ENCODE measurements at regions not wholly inside any gene's neighbourhood (a gene's known extent, or its start where the extent isn't known, plus 50 kb on each side); places are given as distances from the start of the nearest gene placed in this dataset.
A peak's percentile ranks its signal among the peaks of the same experiment; 100 is the strongest.

DNA sequence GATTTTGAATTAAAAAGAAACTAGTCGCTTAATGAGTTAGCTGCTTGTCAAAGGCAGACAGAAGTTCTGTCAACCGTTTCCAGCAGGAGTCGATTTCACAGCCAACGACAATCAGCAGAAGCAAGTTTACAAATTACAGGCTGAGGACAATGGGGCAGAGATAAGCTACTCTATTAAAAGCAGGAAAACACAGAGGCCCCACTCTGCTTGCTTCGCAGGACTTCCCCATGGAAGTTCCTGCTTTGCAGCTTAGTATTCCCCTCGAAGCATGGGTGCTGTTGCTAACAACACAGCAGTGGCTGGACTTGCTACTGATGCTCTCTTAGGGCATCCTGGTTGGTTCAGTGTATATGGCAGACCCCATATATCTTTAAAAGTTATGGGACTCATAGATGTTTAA is 50.8 kb upstream of the KLF6 start:
- Histone ChIP-seq H3K4me2 (ENCODE audit: insufficient read depth, low read length) (no peak overlapping the region), H2AFZ (ENCODE audit: low read depth, low read length) (peak overlapping the region; percentile 19; the same call in 1 of the 2 replicates), H3K36me3 (ENCODE audit: insufficient read depth, low read length) (no peaks in the 10 kb centered on the region), H3K27ac (ENCODE audit: low read length) (no peak overlapping the region), H3K9ac (ENCODE audit: low read depth, low read length) (no peak overlapping the region), H3K4me1 (ENCODE audit: insufficient read depth, low read length) (no peaks in the 10 kb centered on the region), H3K9me3 (ENCODE audit: insufficient read depth, low read length, severe bottlenecking) (no peaks in the 10 kb centered on the region), H3K4me3 (ENCODE audit: low read depth in 1 of 2, low read length in 2 of 2) (no peak overlapping the region), H3K27me3 (ENCODE audit: insufficient read depth, low read length, poor library complexity) (no peaks in the 10 kb centered on the region), H4K20me1 (ENCODE audit: insufficient read depth, low read length) (no peaks in the 10 kb centered on the region), H3K79me2 (ENCODE audit: insufficient read depth, low read length) (no peaks in the 10 kb centered on the region)
- ATAC-seq (ENCODE audit: insufficient read depth, low read depth) (no peak), DNase-seq (no peak)
- no peak for TF ChIP-seq EZH2 (IDR thresholded peaks at IDR 0.05; ENCODE audit: borderline replicate concordance, low read depth, low read length, severe bottlenecking)
- TF ChIP-seq, protein P1, sequence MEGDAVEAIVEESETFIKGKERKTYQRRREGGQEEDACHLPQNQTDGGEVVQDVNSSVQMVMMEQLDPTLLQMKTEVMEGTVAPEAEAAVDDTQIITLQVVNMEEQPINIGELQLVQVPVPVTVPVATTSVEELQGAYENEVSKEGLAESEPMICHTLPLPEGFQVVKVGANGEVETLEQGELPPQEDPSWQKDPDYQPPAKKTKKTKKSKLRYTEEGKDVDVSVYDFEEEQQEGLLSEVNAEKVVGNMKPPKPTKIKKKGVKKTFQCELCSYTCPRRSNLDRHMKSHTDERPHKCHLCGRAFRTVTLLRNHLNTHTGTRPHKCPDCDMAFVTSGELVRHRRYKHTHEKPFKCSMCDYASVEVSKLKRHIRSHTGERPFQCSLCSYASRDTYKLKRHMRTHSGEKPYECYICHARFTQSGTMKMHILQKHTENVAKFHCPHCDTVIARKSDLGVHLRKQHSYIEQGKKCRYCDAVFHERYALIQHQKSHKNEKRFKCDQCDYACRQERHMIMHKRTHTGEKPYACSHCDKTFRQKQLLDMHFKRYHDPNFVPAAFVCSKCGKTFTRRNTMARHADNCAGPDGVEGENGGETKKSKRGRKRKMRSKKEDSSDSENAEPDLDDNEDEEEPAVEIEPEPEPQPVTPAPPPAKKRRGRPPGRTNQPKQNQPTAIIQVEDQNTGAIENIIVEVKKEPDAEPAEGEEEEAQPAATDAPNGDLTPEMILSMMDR (IDR thresholded peaks at IDR 0.05; ENCODE audit: borderline replicate concordance, extremely low read depth, low read length, poor library complexity, severe bottlenecking) = no peak

DNA sequence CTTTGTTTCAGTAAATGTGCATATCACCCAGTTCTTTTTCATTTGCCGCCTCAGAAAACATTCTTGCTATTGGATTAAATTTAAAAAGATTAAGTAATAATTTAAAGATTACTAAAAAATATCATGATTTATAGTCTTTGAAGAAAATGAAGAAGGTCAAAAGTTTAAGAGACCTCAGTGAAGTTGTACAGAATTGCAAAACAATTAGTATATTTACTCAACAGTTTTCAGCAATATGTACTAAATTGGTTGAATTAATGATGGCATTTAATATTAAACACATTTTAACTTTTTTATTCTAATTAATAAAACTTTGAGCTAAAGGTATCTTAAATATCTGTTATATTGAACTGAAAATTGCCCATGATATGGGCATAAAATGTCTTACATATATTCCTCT is 49.9 kb upstream of the KLF6 start:
- no peak overlapping the region for H3K4me3 ChIP-seq (ENCODE audit: low read depth in 1 of 2, low read length in 2 of 2)
- H2AFZ ChIP-seq (ENCODE audit: low read depth, low read length) = no peak overlapping the region
- DNase-seq (no peak), ATAC-seq (ENCODE audit: insufficient read depth, low read depth) (no peak)
- H3K27ac ChIP-seq (ENCODE audit: low read length) = no peak overlapping the region
- H3K79me2 ChIP-seq (ENCODE audit: insufficient read depth, low read length) = no peaks in the 10 kb centered on the region
- H3K9ac ChIP-seq (ENCODE audit: low read depth, low read length) = no peak overlapping the region
- peaks cover under 1% of the 10 kb centered on the region; the same call in 1 of the 2 replicates for H3K4me1 ChIP-seq (ENCODE audit: insufficient read depth, low read length)
- H3K9me3 ChIP-seq (ENCODE audit: insufficient read depth, low read length, severe bottlenecking) = no peaks in the 10 kb centered on the region
- no peak overlapping the region for H3K4me2 ChIP-seq (ENCODE audit: insufficient read depth, low read length)
- TF ChIP-seq, protein P1 (IDR thresholded peaks at IDR 0.05; ENCODE audit: borderline replicate concordance, extremely low read depth, low read length, poor library complexity, severe bottlenecking) = no peak
- no peak for TF ChIP-seq EZH2 (IDR thresholded peaks at IDR 0.05; ENCODE audit: borderline replicate concordance, low read depth, low read length, severe bottlenecking)
- H4K20me1 ChIP-seq (ENCODE audit: insufficient read depth, low read length) = no peaks in the 10 kb centered on the region
- no peaks in the 10 kb centered on the region for H3K27me3 ChIP-seq (ENCODE audit: insufficient read depth, low read length, poor library complexity)
- H3K36me3 ChIP-seq (ENCODE audit: insufficient read depth, low read length) = no peaks in the 10 kb centered on the region

Data from DND-41 (cell line).